PFSK-1 (cell line): ENCODE measurements at regions not wholly inside any gene's neighbourhood (a gene's known extent, or its start where the extent isn't known, plus 50 kb on each side); places are given as distances from the start of the nearest gene placed in this dataset.

ENCODE experiments used
- FOXP2 ChIP-seq: optimal IDR thresholded peaks from 2 replicates; pipeline ENCODE3; 2011; ENCODE audit warnings: borderline replicate concordance, control low read depth, inconsistent platforms; ENCODE audit not compliant: insufficient read depth; ENCODE audit errors: extremely low read length, extremely low read depth
- POLR2AphosphoS5 ChIP-seq: IDR thresholded peaks from 2 replicates; pipeline ENCODE4 v1.6.1; 2012; ENCODE audit warnings: low read depth, mild to moderate bottlenecking, control low read depth, low read length, moderate library complexity
- SIN3A ChIP-seq: IDR thresholded peaks from 2 replicates; pipeline ENCODE4 v1.6.1; 2012; ENCODE audit warnings: mild to moderate bottlenecking, low read length, moderate library complexity, borderline replicate concordance; ENCODE audit not compliant: insufficient read depth
- TAF1 ChIP-seq: IDR thresholded peaks from 2 replicates; pipeline ENCODE4 v1.6.1; 2012; ENCODE audit warnings: low read length, control low read depth, borderline replicate concordance; ENCODE audit not compliant: insufficient read depth
- TF ChIP-seq, protein P1 (sequence below), 2 experiments: IDR thresholded peaks; 2 replicates each; pipeline versions ENCODE4 v1.6.1 to v1.8.0; 2011 to 2012; ENCODE audit warnings: low read depth in 2 of 2, low read length in 2 of 2, control low read depth in 1 of 2, inconsistent platforms in 1 of 2, mild to moderate bottlenecking in 1 of 2, moderate library complexity in 1 of 2; ENCODE audit not compliant: insufficient read depth in 1 of 2

DNA sequence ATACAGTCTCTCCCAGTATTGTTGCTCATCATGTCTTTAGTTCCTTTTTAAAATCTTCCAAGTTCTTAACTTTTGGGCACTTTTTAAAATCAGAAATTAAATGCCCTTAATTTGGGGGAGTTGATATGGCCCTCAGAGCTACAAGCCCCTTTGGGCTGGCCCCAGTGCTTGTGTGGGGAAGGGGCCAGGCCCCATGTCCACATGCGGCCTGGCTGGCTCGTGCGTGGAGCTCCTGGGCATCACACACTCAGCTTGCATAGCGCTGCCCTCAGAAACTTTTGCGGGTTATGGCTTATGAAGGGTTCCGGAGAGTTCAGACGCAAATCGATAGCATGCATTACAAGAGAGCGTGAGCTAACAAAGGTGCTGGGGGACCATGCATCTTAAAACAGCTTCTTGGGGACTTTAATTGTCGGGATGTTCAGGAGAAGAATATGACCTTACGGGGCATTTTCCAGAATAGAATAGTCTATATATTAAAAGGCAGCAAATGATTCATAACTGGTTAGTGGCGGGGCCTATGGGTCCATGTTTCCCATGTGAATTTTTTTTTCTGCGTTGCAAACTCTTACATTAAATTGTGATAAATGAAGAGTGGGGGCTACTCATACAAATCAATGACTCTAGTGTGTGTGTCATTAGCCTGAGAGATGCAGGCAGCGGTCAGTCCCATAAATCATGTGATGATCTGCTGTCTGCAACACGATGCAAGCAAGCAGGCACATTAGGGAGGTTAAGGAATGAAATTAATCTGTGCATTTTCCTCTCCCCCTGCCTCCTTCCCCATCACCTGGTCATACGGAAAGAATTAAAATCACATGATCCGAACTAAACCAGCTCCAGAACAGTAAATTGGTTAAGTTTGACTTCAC, 185.8 kb upstream of the TSHZ3 start:
- no peak for TF ChIP-seq TAF1
- no peak for TF ChIP-seq FOXP2

DNA sequence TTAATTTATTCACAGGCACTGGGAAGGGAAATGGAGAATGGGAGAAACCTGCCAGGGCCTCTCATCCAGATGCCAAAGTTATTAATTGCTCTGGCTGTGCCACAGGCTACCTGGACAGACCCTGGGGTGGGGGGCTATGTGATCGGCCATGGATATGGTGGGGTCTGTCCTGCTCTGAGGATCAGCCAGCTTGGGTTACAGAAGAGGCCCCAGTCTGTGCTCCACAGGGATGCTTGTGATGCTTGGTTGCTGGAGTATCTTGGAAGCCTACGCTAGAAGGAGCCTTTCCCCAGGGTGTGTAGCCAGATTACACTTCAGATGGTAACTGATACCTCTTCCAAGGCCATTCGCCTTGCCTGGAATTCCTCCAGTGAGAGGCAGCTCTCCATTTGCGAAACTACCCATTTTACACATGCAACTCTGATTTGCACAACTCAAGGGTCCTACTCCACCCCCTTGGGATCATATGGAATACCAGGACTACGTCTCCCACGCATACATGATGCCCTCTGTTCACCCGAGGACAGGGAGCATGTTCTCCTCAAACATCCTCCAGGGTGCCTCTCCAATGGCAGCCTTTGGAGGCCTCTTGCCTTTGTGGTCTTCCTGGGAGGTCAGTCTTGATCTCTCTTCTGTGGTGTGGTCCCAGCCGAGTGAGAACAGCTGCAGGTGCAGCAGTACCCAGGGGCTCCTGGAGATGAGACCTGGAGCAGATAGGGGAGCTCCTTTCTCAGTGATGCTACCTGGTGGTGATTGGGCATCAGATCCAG, 186.6 kb upstream of the TSHZ3 start:
- TF ChIP-seq, protein P1, sequence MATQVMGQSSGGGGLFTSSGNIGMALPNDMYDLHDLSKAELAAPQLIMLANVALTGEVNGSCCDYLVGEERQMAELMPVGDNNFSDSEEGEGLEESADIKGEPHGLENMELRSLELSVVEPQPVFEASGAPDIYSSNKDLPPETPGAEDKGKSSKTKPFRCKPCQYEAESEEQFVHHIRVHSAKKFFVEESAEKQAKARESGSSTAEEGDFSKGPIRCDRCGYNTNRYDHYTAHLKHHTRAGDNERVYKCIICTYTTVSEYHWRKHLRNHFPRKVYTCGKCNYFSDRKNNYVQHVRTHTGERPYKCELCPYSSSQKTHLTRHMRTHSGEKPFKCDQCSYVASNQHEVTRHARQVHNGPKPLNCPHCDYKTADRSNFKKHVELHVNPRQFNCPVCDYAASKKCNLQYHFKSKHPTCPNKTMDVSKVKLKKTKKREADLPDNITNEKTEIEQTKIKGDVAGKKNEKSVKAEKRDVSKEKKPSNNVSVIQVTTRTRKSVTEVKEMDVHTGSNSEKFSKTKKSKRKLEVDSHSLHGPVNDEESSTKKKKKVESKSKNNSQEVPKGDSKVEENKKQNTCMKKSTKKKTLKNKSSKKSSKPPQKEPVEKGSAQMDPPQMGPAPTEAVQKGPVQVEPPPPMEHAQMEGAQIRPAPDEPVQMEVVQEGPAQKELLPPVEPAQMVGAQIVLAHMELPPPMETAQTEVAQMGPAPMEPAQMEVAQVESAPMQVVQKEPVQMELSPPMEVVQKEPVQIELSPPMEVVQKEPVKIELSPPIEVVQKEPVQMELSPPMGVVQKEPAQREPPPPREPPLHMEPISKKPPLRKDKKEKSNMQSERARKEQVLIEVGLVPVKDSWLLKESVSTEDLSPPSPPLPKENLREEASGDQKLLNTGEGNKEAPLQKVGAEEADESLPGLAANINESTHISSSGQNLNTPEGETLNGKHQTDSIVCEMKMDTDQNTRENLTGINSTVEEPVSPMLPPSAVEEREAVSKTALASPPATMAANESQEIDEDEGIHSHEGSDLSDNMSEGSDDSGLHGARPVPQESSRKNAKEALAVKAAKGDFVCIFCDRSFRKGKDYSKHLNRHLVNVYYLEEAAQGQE (IDR thresholded peaks at IDR 0.05; ENCODE audit: insufficient read depth in 1 of 2, low read depth in 2 of 2, low read length in 2 of 2) = no peak
- no peak for TF ChIP-seq FOXP2
- no peak for TF ChIP-seq SIN3A
- no peak for TF ChIP-seq POLR2AphosphoS5

DNA sequence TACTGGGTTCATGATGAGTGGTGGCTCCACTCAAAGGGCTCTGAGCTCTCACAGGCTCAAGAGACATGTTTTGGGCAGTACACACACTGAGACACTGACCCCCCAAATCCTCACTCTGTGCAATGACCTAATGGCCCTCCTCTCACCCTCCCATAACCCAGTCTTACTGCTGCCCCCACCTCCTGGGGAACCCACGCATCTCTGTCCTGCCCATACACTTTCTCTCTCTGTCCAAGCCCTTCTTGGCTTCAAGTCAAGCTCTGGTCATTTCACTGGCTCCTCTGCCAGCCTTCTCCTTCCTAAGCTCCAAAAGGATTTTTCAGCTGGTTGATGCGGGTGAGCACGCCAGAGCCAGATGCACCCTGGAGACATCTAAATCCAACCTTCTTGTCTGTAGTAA, 187.9 kb upstream of the TSHZ3 start:
- TF ChIP-seq SIN3A (no peak), TAF1 (no peak), POLR2AphosphoS5 (no peak), FOXP2 (no peak)
- TF ChIP-seq, protein P1 (IDR thresholded peaks at IDR 0.05; ENCODE audit: insufficient read depth in 1 of 2, low read depth in 2 of 2, low read length in 2 of 2) = no peak

DNA sequence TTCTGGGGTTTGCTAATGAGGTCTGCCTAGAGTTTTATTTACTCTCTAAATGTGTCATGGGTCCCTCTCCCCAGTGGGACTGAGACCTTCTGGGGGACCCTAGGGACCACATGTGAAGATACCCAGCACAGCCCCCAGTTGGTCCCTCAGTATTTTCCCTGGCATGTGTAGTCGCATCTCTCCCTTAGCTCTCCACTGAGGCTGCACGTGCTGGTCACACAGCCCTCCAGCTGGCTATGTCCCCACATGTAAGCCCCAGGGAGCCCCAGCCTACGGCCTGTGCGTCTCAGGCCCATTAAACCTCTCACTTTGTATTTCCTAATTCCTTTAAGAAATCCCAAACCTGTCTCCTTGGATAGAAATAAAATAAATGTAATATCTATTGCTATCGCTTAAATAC, 189.6 kb upstream of the TSHZ3 start:
- no peak for TF ChIP-seq POLR2AphosphoS5
- TF ChIP-seq TAF1 = no peak
- TF ChIP-seq, protein P1 (IDR thresholded peaks at IDR 0.05; ENCODE audit: insufficient read depth in 1 of 2, low read depth in 2 of 2, low read length in 2 of 2) = no peak
- no peak for TF ChIP-seq SIN3A
- no peak for TF ChIP-seq FOXP2

DNA sequence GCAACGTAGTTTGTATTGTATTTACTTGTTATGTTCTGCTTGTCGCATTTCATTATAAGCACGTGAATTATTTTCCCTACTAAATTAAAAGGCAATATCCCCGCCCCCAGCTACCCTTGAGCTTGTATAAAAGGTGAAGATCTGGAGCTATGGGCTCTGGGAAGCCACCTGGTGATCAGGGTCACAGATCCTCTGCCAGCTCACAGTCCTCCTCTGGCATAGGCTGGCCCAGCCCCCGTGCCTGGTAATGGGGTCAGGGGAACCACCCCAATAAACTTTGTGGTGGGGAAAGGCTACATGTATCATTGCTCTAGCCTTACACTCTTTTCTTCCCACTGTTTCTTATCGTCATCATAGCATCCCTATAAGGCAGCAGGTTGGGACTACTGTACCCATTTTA, 190.2 kb upstream of the TSHZ3 start:
- no peak for TF ChIP-seq POLR2AphosphoS5
- TF ChIP-seq, protein P1 (IDR thresholded peaks at IDR 0.05; ENCODE audit: insufficient read depth in 1 of 2, low read depth in 2 of 2, low read length in 2 of 2) = no peak
- TF ChIP-seq FOXP2 = no peak
